ENCODE measurements at regions not wholly inside any gene's neighbourhood (a gene's known extent, or its start where the extent isn't known, plus 50 kb on each side); places are given as distances from the start of the nearest gene placed in this dataset.

DNA sequence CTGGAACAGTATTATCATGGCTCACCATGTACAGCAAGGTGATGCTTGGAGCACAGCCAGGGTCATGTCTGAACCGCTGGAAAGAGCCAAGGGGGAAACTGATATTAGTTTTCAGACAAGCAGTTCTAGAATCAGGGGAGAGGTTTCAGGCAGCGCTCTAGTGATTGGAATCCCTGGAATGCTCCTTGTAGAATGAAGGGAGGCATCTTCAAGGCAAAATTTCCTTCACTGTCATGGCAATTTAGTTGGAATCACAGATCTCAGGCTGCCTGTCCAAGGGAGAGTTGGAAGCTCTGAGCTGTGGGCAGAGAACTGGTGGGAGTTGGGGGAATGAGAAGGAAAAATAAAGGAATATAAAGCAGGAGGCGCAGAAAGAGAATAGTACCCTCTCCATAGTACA, 737.1 kb downstream of the PTPRU start:
- H3K9me3 ChIP-seq = no peaks in the 10 kb centered on the region
- ATAC-seq (no peak; a peak in 1 of 6 replicates), DNase-seq (ENCODE audit: low read depth in 1 of 2, low spot score in 1 of 2) (no peak), FAIRE-seq (no peak)
- peak overlapping the region in 1 of 2 experiments; percentile 71; a peak in 4 of 6 replicates for H3K27ac ChIP-seq
- TF ChIP-seq ZSCAN20 (CRISPR knock-in tag; IDR thresholded peaks at IDR 0.05) (no peak), TFCP2L1 (CRISPR knock-in tag; IDR thresholded peaks at IDR 0.05) (no peak), JUNB (IDR thresholded peaks at IDR 0.05) (no peak), FOSL2 (IDR thresholded peaks at IDR 0.05) (no peak), FOSL2 (CRISPR knock-in tag; IDR thresholded peaks at IDR 0.05) (no peak), KDM5A (IDR thresholded peaks at IDR 0.05) (no peak), JUN (IDR thresholded peaks at IDR 0.05) (no peak), ZNF302 (CRISPR knock-in tag; IDR thresholded peaks at IDR 0.05) (no peak)
- TF ChIP-seq, protein P1, sequence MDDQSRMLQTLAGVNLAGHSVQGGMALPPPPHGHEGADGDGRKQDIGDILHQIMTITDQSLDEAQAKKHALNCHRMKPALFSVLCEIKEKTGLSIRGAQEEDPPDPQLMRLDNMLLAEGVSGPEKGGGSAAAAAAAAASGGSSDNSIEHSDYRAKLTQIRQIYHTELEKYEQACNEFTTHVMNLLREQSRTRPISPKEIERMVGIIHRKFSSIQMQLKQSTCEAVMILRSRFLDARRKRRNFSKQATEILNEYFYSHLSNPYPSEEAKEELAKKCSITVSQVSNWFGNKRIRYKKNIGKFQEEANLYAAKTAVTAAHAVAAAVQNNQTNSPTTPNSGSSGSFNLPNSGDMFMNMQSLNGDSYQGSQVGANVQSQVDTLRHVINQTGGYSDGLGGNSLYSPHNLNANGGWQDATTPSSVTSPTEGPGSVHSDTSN (IDR thresholded peaks at IDR 0.05) = no peak
- WGBS (ENCODE audit: missing lambda C conversion rate) = 37% methylated on average over 3 of the region's 3 CpGs
- H3K4me2 ChIP-seq = peak overlapping the region; percentile 48
- POLR2A ChIA-PET = no interaction called here
- H3K4me3 ChIP-seq = no peak overlapping the region
- H3K4me1 ChIP-seq = peaks cover 29% of the 10 kb centered on the region
- CTCF ChIA-PET = interaction anchor here (0.8 kb wide), 1 partner anchor 35 kb away, joined by 4 read pairs; no protein-coding TSS in a partner anchor

DNA sequence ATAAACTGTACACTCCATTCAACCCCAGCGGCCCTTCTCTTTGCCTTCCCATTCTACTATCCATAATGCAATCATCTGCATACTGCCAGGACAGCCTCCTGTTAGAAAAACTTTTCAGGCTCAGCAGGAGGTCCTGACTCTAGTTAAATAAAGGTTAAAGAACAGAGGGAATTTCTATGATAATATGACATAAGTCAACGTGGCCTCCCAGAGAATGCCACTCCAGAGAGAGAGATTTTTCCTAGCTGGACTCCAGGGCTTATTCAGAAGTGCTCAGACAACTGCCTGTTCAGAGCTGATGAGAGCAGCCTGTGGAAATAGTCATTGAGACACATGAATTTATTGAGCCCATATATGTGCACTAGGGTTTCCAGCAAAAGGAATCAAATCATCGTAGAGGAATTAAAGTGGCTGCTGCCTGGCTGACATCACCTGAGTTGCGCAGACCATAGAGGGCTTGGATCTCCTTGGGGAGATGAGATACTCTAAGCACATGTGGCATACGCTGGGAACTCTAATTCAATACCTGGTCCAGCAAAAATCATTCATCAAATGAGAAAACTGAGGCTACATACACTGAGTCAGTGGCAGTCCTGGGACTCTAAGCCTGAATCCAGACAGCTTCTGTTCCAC, 736.2 kb downstream of the PTPRU start:
- Histone ChIP-seq H3K4me2 (0 out of 3 replicates have a peak overlapping the region, but pooled peaks have one; percentile 8), H3K4me3 (no peak overlapping the region), H3K4me1 (peaks cover 29% of the 10 kb centered on the region), H3K27ac (peak overlapping the region in 1 of 2 experiments; percentile 71; a peak in 2 of 6 replicates), H3K9me3 (no peaks in the 10 kb centered on the region)
- ChIA-PET POLR2A (no interaction called here), CTCF (interaction anchor here (1.6 kb wide), 1 partner anchor 408 kb away, joined by 3 read pairs; no protein-coding TSS in a partner anchor)
- no peak for TF ChIP-seq KDM1A (IDR thresholded peaks at IDR 0.05; ENCODE audit: low read depth)
- TF ChIP-seq KDM5A (IDR thresholded peaks at IDR 0.05) = no peak
- DNase-seq (ENCODE audit: low read depth in 1 of 2, low spot score in 1 of 2) (no peak), ATAC-seq (no peak), FAIRE-seq (no peak)
- WGBS (ENCODE audit: missing lambda C conversion rate) = 50% methylated on average over 5 of the region's 5 CpGs

DNA sequence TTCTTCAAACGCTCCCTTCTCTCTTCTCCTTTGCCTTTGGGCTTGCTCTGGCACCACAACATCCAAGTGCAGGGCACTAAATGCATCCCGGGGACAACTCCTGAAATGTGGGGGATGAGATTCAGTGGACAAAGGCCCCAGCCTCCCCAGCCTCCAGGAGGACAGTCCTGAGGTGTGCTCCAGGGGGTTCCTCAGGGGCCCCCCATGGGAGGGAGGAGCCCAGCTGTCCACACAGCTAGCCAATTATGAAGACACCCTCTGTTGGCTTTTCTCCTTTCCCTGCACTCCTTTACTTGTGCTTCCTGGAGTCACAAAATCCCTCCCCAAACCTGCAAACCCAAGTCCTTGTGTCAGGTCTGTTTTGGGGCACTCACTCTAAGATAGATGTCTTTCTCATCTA, 735.4 kb downstream of the PTPRU start:
- CTCF ChIA-PET = interaction anchor here (1.6 kb wide), 1 partner anchor 409 kb away, joined by 3 read pairs; no protein-coding TSS in a partner anchor
- TF ChIP-seq HEYL (CRISPR knock-in tag; IDR thresholded peaks at IDR 0.05) (no peak), HOXA7 (CRISPR knock-in tag; IDR thresholded peaks at IDR 0.05) (no peak), JUNB (IDR thresholded peaks at IDR 0.05) (no peak), RARB (CRISPR knock-in tag; IDR thresholded peaks at IDR 0.05) (no peak), CHD4 (IDR thresholded peaks at IDR 0.05; ENCODE audit: borderline replicate concordance) (no peak), FOXS1 (CRISPR knock-in tag; IDR thresholded peaks at IDR 0.05) (no peak)
- TF ChIP-seq, protein P2, sequence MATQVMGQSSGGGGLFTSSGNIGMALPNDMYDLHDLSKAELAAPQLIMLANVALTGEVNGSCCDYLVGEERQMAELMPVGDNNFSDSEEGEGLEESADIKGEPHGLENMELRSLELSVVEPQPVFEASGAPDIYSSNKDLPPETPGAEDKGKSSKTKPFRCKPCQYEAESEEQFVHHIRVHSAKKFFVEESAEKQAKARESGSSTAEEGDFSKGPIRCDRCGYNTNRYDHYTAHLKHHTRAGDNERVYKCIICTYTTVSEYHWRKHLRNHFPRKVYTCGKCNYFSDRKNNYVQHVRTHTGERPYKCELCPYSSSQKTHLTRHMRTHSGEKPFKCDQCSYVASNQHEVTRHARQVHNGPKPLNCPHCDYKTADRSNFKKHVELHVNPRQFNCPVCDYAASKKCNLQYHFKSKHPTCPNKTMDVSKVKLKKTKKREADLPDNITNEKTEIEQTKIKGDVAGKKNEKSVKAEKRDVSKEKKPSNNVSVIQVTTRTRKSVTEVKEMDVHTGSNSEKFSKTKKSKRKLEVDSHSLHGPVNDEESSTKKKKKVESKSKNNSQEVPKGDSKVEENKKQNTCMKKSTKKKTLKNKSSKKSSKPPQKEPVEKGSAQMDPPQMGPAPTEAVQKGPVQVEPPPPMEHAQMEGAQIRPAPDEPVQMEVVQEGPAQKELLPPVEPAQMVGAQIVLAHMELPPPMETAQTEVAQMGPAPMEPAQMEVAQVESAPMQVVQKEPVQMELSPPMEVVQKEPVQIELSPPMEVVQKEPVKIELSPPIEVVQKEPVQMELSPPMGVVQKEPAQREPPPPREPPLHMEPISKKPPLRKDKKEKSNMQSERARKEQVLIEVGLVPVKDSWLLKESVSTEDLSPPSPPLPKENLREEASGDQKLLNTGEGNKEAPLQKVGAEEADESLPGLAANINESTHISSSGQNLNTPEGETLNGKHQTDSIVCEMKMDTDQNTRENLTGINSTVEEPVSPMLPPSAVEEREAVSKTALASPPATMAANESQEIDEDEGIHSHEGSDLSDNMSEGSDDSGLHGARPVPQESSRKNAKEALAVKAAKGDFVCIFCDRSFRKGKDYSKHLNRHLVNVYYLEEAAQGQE (IDR thresholded peaks at IDR 0.05) = no peak
- TF ChIP-seq, protein P3, sequence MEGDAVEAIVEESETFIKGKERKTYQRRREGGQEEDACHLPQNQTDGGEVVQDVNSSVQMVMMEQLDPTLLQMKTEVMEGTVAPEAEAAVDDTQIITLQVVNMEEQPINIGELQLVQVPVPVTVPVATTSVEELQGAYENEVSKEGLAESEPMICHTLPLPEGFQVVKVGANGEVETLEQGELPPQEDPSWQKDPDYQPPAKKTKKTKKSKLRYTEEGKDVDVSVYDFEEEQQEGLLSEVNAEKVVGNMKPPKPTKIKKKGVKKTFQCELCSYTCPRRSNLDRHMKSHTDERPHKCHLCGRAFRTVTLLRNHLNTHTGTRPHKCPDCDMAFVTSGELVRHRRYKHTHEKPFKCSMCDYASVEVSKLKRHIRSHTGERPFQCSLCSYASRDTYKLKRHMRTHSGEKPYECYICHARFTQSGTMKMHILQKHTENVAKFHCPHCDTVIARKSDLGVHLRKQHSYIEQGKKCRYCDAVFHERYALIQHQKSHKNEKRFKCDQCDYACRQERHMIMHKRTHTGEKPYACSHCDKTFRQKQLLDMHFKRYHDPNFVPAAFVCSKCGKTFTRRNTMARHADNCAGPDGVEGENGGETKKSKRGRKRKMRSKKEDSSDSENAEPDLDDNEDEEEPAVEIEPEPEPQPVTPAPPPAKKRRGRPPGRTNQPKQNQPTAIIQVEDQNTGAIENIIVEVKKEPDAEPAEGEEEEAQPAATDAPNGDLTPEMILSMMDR (IDR thresholded peaks at IDR 0.05) = no peak
- H3K9me3 ChIP-seq = no peaks in the 10 kb centered on the region
- no peak overlapping the region for H3K4me2 ChIP-seq
- H3K4me3 ChIP-seq = no peak overlapping the region
- DNase-seq (ENCODE audit: low read depth in 1 of 2, low spot score in 1 of 2) (no peak), ATAC-seq (no peak), FAIRE-seq (no peak)
- H3K4me1 ChIP-seq = peaks cover 29% of the 10 kb centered on the region
- 68% methylated on average over 2 of the region's 2 CpGs for WGBS (ENCODE audit: missing lambda C conversion rate)
- POLR2A ChIA-PET = no interaction called here
- H3K27ac ChIP-seq = 0 out of 6 replicates have a peak overlapping the region, but pooled peaks of 1 of the 2 experiments have one; percentile 24
